Spinal cord (tissue), 10 donors: ENCODE measurements at regions not wholly inside any gene's neighbourhood (a gene's known extent, or its start where the extent isn't known, plus 50 kb on each side); places are given as distances from the start of the nearest gene placed in this dataset. TPM values are rescaled to one million over a fixed set of nuclear protein-coding genes. Genes with fewer than 3 reads are reported as not detected.

ENCODE experiments used
- DNase-seq, 6 donors: peaks; one replicate each; pipeline versions ENCODE4 v3.0.0 to v3.0.0-alpha.2; 2013 to 2015; ENCODE audit warnings: low spot score in 6 of 6, low read depth in 4 of 6
- H3K27ac ChIP-seq: one replicate; pipeline ENCODE4 v1.5.1; 2013; ENCODE audit warnings: low read depth, low read length, control low read depth
- H3K27me3 ChIP-seq: one replicate; pipeline ENCODE4 v1.6.1; 2013; ENCODE audit warnings: low read length; ENCODE audit not compliant: control insufficient read depth, insufficient read depth
- H3K36me3 ChIP-seq: one replicate; pipeline ENCODE4 v1.6.1; 2013; ENCODE audit warnings: low read length; ENCODE audit not compliant: control insufficient read depth, insufficient read depth
- H3K4me1 ChIP-seq: one replicate; pipeline ENCODE4 v1.6.1; 2013; ENCODE audit warnings: low read length; ENCODE audit not compliant: control insufficient read depth, insufficient read depth
- H3K4me3 ChIP-seq: one replicate; pipeline ENCODE4 v1.5.1; 2013; ENCODE audit warnings: low read depth, low read length, control low read depth
- H3K9me3 ChIP-seq: one replicate; pipeline ENCODE4 v1.6.1; 2013; ENCODE audit warnings: low read length; ENCODE audit not compliant: control insufficient read depth, insufficient read depth
- WGBS: methylation state at CpG from one replicate; pipeline ENCODE4 v1.1.5; 2013; ENCODE audit warnings: missing lambda C conversion rate; ENCODE audit not compliant: insufficient coverage; 5-methylcytosine and 5-hydroxymethylcytosine counted together
- small RNA-seq: library from RNA; depleted of rRNA; stranded (forward); fragments of <200 nt; gene quantifications from one replicate; pipeline ENCODE3, GENCODE V24; 2014; ENCODE audit warnings: low replicate concordance
- donor health status: healthy.

GRCh38 chr10:20956843-20957242, 59.7 kb upstream of the NEBL start:
- 53% methylated on average over 3 of the region's 3 CpGs for WGBS
- no peaks in the 10 kb centered on the region for H3K4me1 ChIP-seq
- H3K36me3 ChIP-seq: peaks cover 3% of the 10 kb centered on the region
- peak in 2 of 6 donors; percentile 19 to 35 for DNase-seq
- H3K9me3 ChIP-seq: no peaks in the 10 kb centered on the region
- H3K4me3 ChIP-seq: no peak overlapping the region
- no peaks in the 10 kb centered on the region for H3K27me3 ChIP-seq
- no peak overlapping the region for H3K27ac ChIP-seq

- 78% methylated on average over 1 of the region's 1 CpG for WGBS
- Histone ChIP-seq H3K4me1 (no peaks in the 10 kb centered on the region), H3K27ac (no peak overlapping the region)
These were observed 58.3 kb upstream of the NEBL start for GRCh38 chr10:20955355-20955893.

GRCh38 chr10:20954519-20954918, 57.4 kb upstream of the NEBL start:
- 82% methylated on average over 3 of the region's 5 CpGs for WGBS
- no peak for DNase-seq

More at GRCh38 chr10:20955355-20955893, 58.3 kb upstream of the NEBL start:
- Histone ChIP-seq H3K36me3 (peaks cover 3% of the 10 kb centered on the region), H3K27me3 (no peaks in the 10 kb centered on the region), H3K9me3 (no peaks in the 10 kb centered on the region), H3K4me3 (no peak overlapping the region)
- DNase-seq: no peak

GRCh38 chr10:20953120-20953519, 56.0 kb upstream of the NEBL start:
- peaks cover 3% of the 10 kb centered on the region for H3K36me3 ChIP-seq
- no peaks in the 10 kb centered on the region for H3K4me1 ChIP-seq
- H3K4me3 ChIP-seq: no peak overlapping the region
- WGBS: 89% methylated on average over 1 of the region's 3 CpGs
- no peaks in the 10 kb centered on the region for H3K9me3 ChIP-seq
- no peaks in the 10 kb centered on the region for H3K27me3 ChIP-seq
- H3K27ac ChIP-seq: no peak overlapping the region
- no peak for DNase-seq

More at GRCh38 chr10:20954519-20954918, 57.4 kb upstream of the NEBL start:
- Histone ChIP-seq H3K4me3 (no peak overlapping the region), H3K27me3 (no peaks in the 10 kb centered on the region), H3K36me3 (peaks cover 3% of the 10 kb centered on the region), H3K4me1 (no peaks in the 10 kb centered on the region), H3K27ac (no peak overlapping the region), H3K9me3 (no peaks in the 10 kb centered on the region)

GRCh38 chr10:20949967-20950366, 52.9 kb upstream of the NEBL start:
- Histone ChIP-seq H3K27ac (no peak overlapping the region), H3K9me3 (no peaks in the 10 kb centered on the region), H3K4me3 (no peak overlapping the region), H3K36me3 (peaks cover 3% of the 10 kb centered on the region), H3K27me3 (no peaks in the 10 kb centered on the region), H3K4me1 (no peaks in the 10 kb centered on the region)
- DNase-seq: no peak
- WGBS: 100% methylated on average over 1 of the region's 6 CpGs

- Histone ChIP-seq H3K4me1 (no peaks in the 10 kb centered on the region), H3K4me3 (no peak overlapping the region), H3K36me3 (peaks cover 4% of the 10 kb centered on the region), H3K9me3 (no peaks in the 10 kb centered on the region), H3K27me3 (no peaks in the 10 kb centered on the region), H3K27ac (no peak overlapping the region)
- peak in 5 of 6 donors; percentile 8 to 85 (median 14) for DNase-seq
- WGBS: 21% methylated on average over 3 of the region's 7 CpGs
These were observed 51.7 kb upstream of the NEBL start for GRCh38 chr10:20948686-20949327.

Small RNAs in the stretch of these regions (small RNA-seq; reads per million reads assigned to genes)
- gene AL158209.2: not detected
- gene RF00017: not detected
- not detected for gene RNU6-15P
